Stimulated activated naive CD8-positive, alpha-beta T cell treated with anti-CD3 and anti-CD28 coated beads, Interleukin-15, amount 100 ng/mL, for 72 hours (primary cell): ENCODE measurements at regions not wholly inside any gene's neighbourhood (a gene's known extent, or its start where the extent isn't known, plus 50 kb on each side); places are given as distances from the start of the nearest gene placed in this dataset.

Experiments
- ATAC-seq: fragments of 150-1000 bp; cut with Tn5 transposase; 2 replicates; pipeline ENCODE4 v1.10.0; 2021; ENCODE audit warnings: mild to moderate bottlenecking, moderate library complexity
- DNase-seq, 2 donors: peaks; one replicate each; pipeline ENCODE4 v3.0.0; 2021 to 2022
- H3K27ac Mint-ChIP-seq, 2 donors: one replicate each; pipeline ENCODE4 v1.8.0; 2022; ENCODE audit warnings: mild to moderate bottlenecking in 2 of 2, mixed read lengths in 2 of 2, moderate library complexity in 2 of 2
- H3K27me3 Mint-ChIP-seq: one replicate; pipeline ENCODE4 v1.8.0; 2022; ENCODE audit warnings: mixed read lengths
- H3K4me1 Mint-ChIP-seq: one replicate; pipeline ENCODE4 v1.8.0; 2022; ENCODE audit warnings: mild to moderate bottlenecking, mixed read lengths
- H3K4me3 Mint-ChIP-seq, 2 donors: one replicate each; pipeline ENCODE4 v1.8.0; 2022; ENCODE audit warnings: mild to moderate bottlenecking in 2 of 2, mixed read lengths in 2 of 2, moderate library complexity in 1 of 2
- H3K9me3 Mint-ChIP-seq, 2 donors: one replicate each; pipeline ENCODE4 v1.8.0; 2022; ENCODE audit warnings: mixed read lengths in 2 of 2

GRCh38 chr6:47159763-47160162, 117.6 kb upstream of the ADGRF1 start:
- no peak overlapping the region for H3K4me3 Mint-ChIP-seq
- peaks cover 0 to 4% of the 10 kb centered on the region in 2 donors for H3K9me3 Mint-ChIP-seq
- no peaks in the 10 kb centered on the region for H3K4me1 Mint-ChIP-seq
- DNase-seq, result no peak
- no peak for ATAC-seq
- no peak overlapping the region for H3K27ac Mint-ChIP-seq
- H3K27me3 Mint-ChIP-seq, result no peaks in the 10 kb centered on the region

GRCh38 chr6:47157653-47158219, 115.6 kb upstream of the ADGRF1 start:
- ATAC-seq, result no peak
- no peaks in the 10 kb centered on the region for H3K4me1 Mint-ChIP-seq
- H3K27ac Mint-ChIP-seq, result no peak overlapping the region
- H3K4me3 Mint-ChIP-seq, result no peak overlapping the region
- H3K27me3 Mint-ChIP-seq, result no peaks in the 10 kb centered on the region
- no peaks in the 10 kb centered on the region for H3K9me3 Mint-ChIP-seq
- DNase-seq, result no peak

DNA sequence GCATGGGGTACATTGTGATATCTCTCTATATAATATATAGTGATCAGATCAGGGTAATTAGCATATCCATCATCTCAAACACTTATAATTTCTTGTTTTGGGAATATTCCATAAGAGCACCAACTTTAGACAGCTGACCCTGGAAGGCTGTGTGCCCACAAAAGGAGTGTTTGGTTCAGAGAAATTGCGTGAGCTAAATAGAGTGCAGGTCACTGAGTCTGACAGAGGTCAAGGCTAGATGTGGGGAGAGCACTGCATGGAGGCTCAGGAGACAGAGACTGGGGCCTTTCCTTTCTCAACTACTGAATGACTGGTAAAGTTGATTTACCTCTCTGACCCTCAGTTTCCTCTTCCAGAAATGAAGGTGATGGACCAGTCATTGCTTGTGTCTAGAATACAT, 114.9 kb upstream of the ADGRF1 start:
- H3K4me3 Mint-ChIP-seq, result no peak overlapping the region
- DNase-seq, result no peak
- no peak for ATAC-seq
- no peaks in the 10 kb centered on the region for H3K4me1 Mint-ChIP-seq
- no peaks in the 10 kb centered on the region for H3K9me3 Mint-ChIP-seq
- H3K27me3 Mint-ChIP-seq, result no peaks in the 10 kb centered on the region
- H3K27ac Mint-ChIP-seq, result no peak overlapping the region

DNA sequence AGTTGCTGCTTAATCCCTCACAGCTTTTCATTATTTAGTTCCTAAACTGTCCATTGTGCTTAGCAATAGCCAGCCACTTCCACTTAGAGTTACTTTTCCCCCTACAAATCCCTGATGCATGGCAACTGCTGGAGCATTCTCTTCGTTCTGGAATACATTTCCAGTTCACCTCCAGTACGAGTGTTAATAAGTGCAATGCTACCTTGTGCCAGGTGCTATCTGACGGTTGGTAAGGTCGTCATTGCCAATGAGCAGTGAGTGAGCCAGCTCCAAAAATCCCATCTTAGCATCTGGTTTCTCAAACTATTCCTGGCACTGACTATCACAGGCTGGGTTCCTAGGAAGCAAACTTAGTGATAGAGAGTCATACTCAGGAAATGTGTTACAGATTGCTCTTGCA, 114.1 kb upstream of the ADGRF1 start:
- no peak overlapping the region for H3K4me3 Mint-ChIP-seq
- ATAC-seq, result no peak

GRCh38 chr6:47153404-47153755, 111.2 kb upstream of the ADGRF1 start:
- Mint-ChIP-seq H3K4me3 (no peak overlapping the region), H3K4me1 (no peaks in the 10 kb centered on the region), H3K9me3 (no peaks in the 10 kb centered on the region), H3K27me3 (peaks cover 6% of the 10 kb centered on the region), H3K27ac (no peak overlapping the region)
- DNase-seq (no peak), ATAC-seq (no peak)

More for the DNA sequence above, 114.1 kb upstream of the ADGRF1 start:
- Mint-ChIP-seq H3K27me3 (peaks cover 5% of the 10 kb centered on the region), H3K9me3 (no peaks in the 10 kb centered on the region), H3K4me1 (no peaks in the 10 kb centered on the region), H3K27ac (no peak overlapping the region)
- DNase-seq, result no peak

- peaks cover 6% of the 10 kb centered on the region for H3K27me3 Mint-ChIP-seq
- H3K4me1 Mint-ChIP-seq, result no peaks in the 10 kb centered on the region
- H3K27ac Mint-ChIP-seq, result no peak overlapping the region
- no peak overlapping the region for H3K4me3 Mint-ChIP-seq
- no peaks in the 10 kb centered on the region for H3K9me3 Mint-ChIP-seq
- ATAC-seq, result no peak
- DNase-seq, result no peak
Measured at GRCh38 chr6:47152666-47153403, 110.7 kb upstream of the ADGRF1 start.

- H3K4me1 Mint-ChIP-seq, result no peaks in the 10 kb centered on the region
- peaks cover 6% of the 10 kb centered on the region for H3K27me3 Mint-ChIP-seq
- DNase-seq (no peak), ATAC-seq (no peak)
- H3K9me3 Mint-ChIP-seq, result no peaks in the 10 kb centered on the region
- H3K27ac Mint-ChIP-seq, result no peak overlapping the region
- H3K4me3 Mint-ChIP-seq, result no peak overlapping the region
Measured at GRCh38 chr6:47151232-47151898, 109.2 kb upstream of the ADGRF1 start.

GRCh38 chr6:47149554-47149953, 107.4 kb upstream of the ADGRF1 start:
- H3K4me3 Mint-ChIP-seq, result no peak overlapping the region
- ATAC-seq, result no peak

GRCh38 chr6:47149066-47149465, 106.9 kb upstream of the ADGRF1 start:
- Mint-ChIP-seq H3K27ac (no peak overlapping the region), H3K4me3 (no peak overlapping the region), H3K27me3 (peaks cover 6% of the 10 kb centered on the region), H3K4me1 (no peaks in the 10 kb centered on the region), H3K9me3 (no peaks in the 10 kb centered on the region)
- DNase-seq (no peak), ATAC-seq (no peak)

More at GRCh38 chr6:47149554-47149953, 107.4 kb upstream of the ADGRF1 start:
- Mint-ChIP-seq H3K4me1 (no peaks in the 10 kb centered on the region), H3K27me3 (peaks cover 6% of the 10 kb centered on the region), H3K9me3 (no peaks in the 10 kb centered on the region), H3K27ac (peak overlapping the region in 1 of 2 donors; percentile 10)
- no peak for DNase-seq

DNA sequence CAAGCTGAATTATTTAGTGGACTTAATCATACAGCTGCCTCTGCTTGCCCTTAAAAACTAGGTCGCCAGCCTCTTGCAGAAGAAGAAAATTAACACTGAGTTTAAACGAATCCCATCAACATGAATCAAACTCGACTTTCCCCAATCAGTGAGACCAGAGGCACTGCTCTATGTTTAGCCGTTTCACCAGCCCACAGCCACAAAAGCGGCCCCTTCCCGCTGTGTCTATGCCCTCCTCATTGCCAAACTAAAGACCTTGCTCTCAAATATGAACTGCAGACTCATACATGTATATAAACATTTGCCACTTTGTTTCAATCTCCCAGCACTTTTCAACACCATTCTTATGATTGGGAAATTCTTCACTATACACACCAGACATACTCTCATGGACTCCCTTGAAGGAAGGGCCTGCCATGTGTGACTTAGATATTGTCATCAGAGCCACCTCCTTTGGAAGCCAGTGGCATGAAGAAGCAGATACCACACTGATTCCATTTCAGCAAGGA, 105.8 kb upstream of the ADGRF1 start:
- Mint-ChIP-seq H3K4me1 (no peaks in the 10 kb centered on the region), H3K4me3 (no peak overlapping the region), H3K27ac (no peak overlapping the region), H3K9me3 (no peaks in the 10 kb centered on the region), H3K27me3 (peaks cover 6% of the 10 kb centered on the region)
- ATAC-seq, result no peak
- DNase-seq, result no peak

GRCh38 chr6:47147175-47147727, 105.1 kb upstream of the ADGRF1 start:
- peaks cover 12% of the 10 kb centered on the region for H3K27me3 Mint-ChIP-seq
- no peak overlapping the region for H3K4me3 Mint-ChIP-seq
- no peaks in the 10 kb centered on the region for H3K4me1 Mint-ChIP-seq
- H3K27ac Mint-ChIP-seq, result no peak overlapping the region
- no peaks in the 10 kb centered on the region for H3K9me3 Mint-ChIP-seq
- ATAC-seq, result no peak
- no peak for DNase-seq

- ATAC-seq (no peak), DNase-seq (no peak)
- H3K27ac Mint-ChIP-seq, result no peak overlapping the region
- H3K4me3 Mint-ChIP-seq, result no peak overlapping the region
- no peaks in the 10 kb centered on the region for H3K9me3 Mint-ChIP-seq
- peaks cover 11% of the 10 kb centered on the region for H3K27me3 Mint-ChIP-seq
- no peaks in the 10 kb centered on the region for H3K4me1 Mint-ChIP-seq
Measured at GRCh38 chr6:47146431-47147174, 104.5 kb upstream of the ADGRF1 start.

GRCh38 chr6:47145212-47145611, 103.1 kb upstream of the ADGRF1 start:
- no peak overlapping the region for H3K4me3 Mint-ChIP-seq
- DNase-seq (no peak), ATAC-seq (no peak)
- H3K9me3 Mint-ChIP-seq, result no peaks in the 10 kb centered on the region
- no peaks in the 10 kb centered on the region for H3K4me1 Mint-ChIP-seq
- H3K27ac Mint-ChIP-seq, result no peak overlapping the region
- H3K27me3 Mint-ChIP-seq, result peaks cover 6% of the 10 kb centered on the region

DNA sequence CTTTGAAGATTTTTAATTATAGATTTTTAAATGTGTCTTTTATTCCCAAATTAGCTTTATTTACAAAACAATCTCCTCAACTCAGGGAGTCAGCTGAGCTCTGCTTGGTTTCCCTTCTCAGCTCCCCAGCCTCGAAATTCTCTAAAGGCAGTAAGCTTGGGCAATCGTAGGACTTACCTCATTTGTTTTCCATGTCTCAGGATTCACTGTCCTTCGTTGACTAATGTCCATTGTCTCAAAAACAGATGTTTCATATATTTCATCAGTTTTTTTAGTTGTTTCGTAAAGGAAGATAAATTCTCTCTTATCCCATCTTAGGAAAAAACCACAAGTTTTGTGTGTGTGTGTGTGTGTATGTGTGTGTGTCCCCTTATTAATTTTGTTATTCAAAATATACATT, 102.2 kb upstream of the ADGRF1 start:
- no peak for DNase-seq
- Mint-ChIP-seq H3K9me3 (no peaks in the 10 kb centered on the region), H3K27ac (no peak overlapping the region), H3K27me3 (peaks cover 6% of the 10 kb centered on the region), H3K4me3 (no peak overlapping the region), H3K4me1 (no peaks in the 10 kb centered on the region)
- ATAC-seq, result no peak

DNA sequence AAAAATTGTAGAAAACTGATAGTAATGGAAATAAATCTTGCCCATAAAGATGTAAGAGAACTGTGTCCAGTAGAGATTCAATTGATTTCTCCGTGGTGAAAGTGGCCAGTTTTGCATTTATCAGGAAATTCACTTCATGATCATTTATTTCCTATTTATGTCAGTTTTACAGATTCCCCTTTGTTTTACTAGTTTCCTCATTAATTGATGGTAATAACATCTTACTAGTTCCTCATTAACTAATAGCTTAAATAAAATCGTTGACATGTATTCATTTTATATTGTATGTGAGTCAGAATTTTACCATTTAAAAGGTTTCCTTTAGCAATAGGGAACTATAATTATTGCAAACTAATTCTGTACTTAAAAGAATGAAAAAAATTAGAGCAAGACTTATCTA, 99.8 kb upstream of the ADGRF1 start:
- no peak overlapping the region for H3K27ac Mint-ChIP-seq

More for the DNA sequence above, 99.8 kb upstream of the ADGRF1 start:
- Mint-ChIP-seq H3K9me3 (peaks cover 0 to 3% of the 10 kb centered on the region in 2 donors), H3K27me3 (peaks cover 6% of the 10 kb centered on the region), H3K4me1 (peaks cover 6% of the 10 kb centered on the region), H3K4me3 (no peak overlapping the region)
- DNase-seq (no peak), ATAC-seq (no peak)
